ENCODE measurements at regions not wholly inside any gene's neighbourhood (a gene's known extent, or its start where the extent isn't known, plus 50 kb on each side); places are given as distances from the start of the nearest gene placed in this dataset.

GRCh38 chr6:134610411-134610810, 292.5 kb upstream of the SGK1 start:
- no peak overlapping the region for H3K4me2 ChIP-seq (ENCODE audit: insufficient read depth in 1 of 2, low read depth in 2 of 2, low read length in 2 of 2)
- no peak overlapping the region for H2AK5ac ChIP-seq (ENCODE audit: low read depth, low read length)
- H3K14ac ChIP-seq (ENCODE audit: insufficient read length): no peak overlapping the region
- no peak overlapping the region for H4K91ac ChIP-seq (replicated peaks; ENCODE audit: insufficient read length, low read length)
- no peak overlapping the region for H2AFZ ChIP-seq (ENCODE audit: low read length)
- H3K27me3 ChIP-seq (replicated peaks in 1 of 4; ENCODE audit: control insufficient read depth in 3 of 4, extremely low read depth in 1 of 4, insufficient read depth in 3 of 4, low read length in 3 of 4): peaks cover 0 to 1% (median 0%) of the 10 kb centered on the region in 4 experiments; a peak in 1 of 7 replicates
- H2BK15ac ChIP-seq (ENCODE audit: low read length): no peak overlapping the region
- no peak for FAIRE-seq
- POLR2A ChIA-PET (ENCODE audit: partially characterized antibody): no interaction called here
- no peak overlapping the region for H2BK12ac ChIP-seq (ENCODE audit: low read depth, low read length)
- no peak overlapping the region for H2BK5ac ChIP-seq (ENCODE audit: low read depth, low read length)
- no peak overlapping the region for H3K4me3 ChIP-seq (ENCODE audit: extremely low read depth in 1 of 4, insufficient read depth in 2 of 4, low read depth in 3 of 4, low read length in 4 of 4)
- WGBS, 2 experiments (ENCODE audit: extremely low coverage in 1 of 2, insufficient coverage in 1 of 2, insufficient read length in 1 of 2, insufficient replicate concordance in 2 of 2, low coverage in 1 of 2, low lambda C conversion rate in 2 of 2, missing lambda C conversion rate in 1 of 2): 86% methylated on average over 2 of the region's 2 CpGs; no CpG with 5 or more reads in 1 of the 2 experiments
- H3K4me1 ChIP-seq (replicated peaks in 1 of 4; ENCODE audit: control insufficient read depth in 3 of 4, insufficient read depth in 4 of 4, low read length in 3 of 4): no peaks in the 10 kb centered on the region
- H3K9me3 ChIP-seq (ENCODE audit: insufficient read depth in 2 of 2, low read depth in 1 of 2, low read length in 1 of 2): no peaks in the 10 kb centered on the region
- H3K79me2 ChIP-seq (ENCODE audit: control insufficient read depth in 1 of 2, insufficient read depth in 2 of 2, low read length in 2 of 2): no peaks in the 10 kb centered on the region
- no peak overlapping the region for H2BK120ac ChIP-seq (replicated peaks; ENCODE audit: low read depth, low read length)
- H3K4ac ChIP-seq (replicated peaks; ENCODE audit: insufficient read length, low read depth, low read length): no peak overlapping the region
- H2BK20ac ChIP-seq (ENCODE audit: low read length): no peak overlapping the region
- H3K23me2 ChIP-seq (ENCODE audit: low read depth, low read length): no peaks in the 10 kb centered on the region
- no peaks in the 10 kb centered on the region for H3K36me3 ChIP-seq (ENCODE audit: control insufficient read depth in 2 of 4, insufficient read depth in 4 of 4, low read length in 3 of 4)
- no peak for DNase-seq (ENCODE audit: low read depth in 1 of 2, low spot score in 2 of 2)
- CTCF ChIA-PET (ENCODE audit: partially characterized antibody): interaction anchor here (0.6 to 1.3 kb wide), 5 partner anchors 15 to 680 kb away, joined by 3 to 5 read pairs (median 3); no protein-coding TSS in a partner anchor
- H3K56ac ChIP-seq (replicated peaks; ENCODE audit: insufficient read length, low read depth, low read length): no peak overlapping the region
- no peak overlapping the region for H4K5ac ChIP-seq (ENCODE audit: insufficient read length, low read depth, low read length)
- H4K20me1 ChIP-seq (replicated peaks in 1 of 2; ENCODE audit: control insufficient read depth in 1 of 2, insufficient read depth in 2 of 2, low read length in 2 of 2): no peaks in the 10 kb centered on the region
- no peak overlapping the region for H3K27ac ChIP-seq (ENCODE audit: low read depth, low read length)
- H3K18ac ChIP-seq (ENCODE audit: extremely low read depth, low read length): no peak overlapping the region
- H3K23ac ChIP-seq (ENCODE audit: insufficient read length): no peak overlapping the region
- H3K9ac ChIP-seq (replicated peaks in 1 of 4; ENCODE audit: extremely low read depth in 1 of 4, low read depth in 3 of 4, low read length in 3 of 4): no peak overlapping the region
- no peak overlapping the region for H4K8ac ChIP-seq (ENCODE audit: extremely low read depth, insufficient read depth, low read length)
- H3K79me1 ChIP-seq (ENCODE audit: low read depth, low read length): no peaks in the 10 kb centered on the region
- TF ChIP-seq SP1 (IDR thresholded peaks at IDR 0.05; ENCODE audit: low read depth, low read length): no peak
- TF ChIP-seq CHD1 (IDR thresholded peaks at IDR 0.05; ENCODE audit: low read depth, low read length): no peak
- TF ChIP-seq USF2 (IDR thresholded peaks at IDR 0.05; ENCODE audit: low read length): no peak
- no peak for TF ChIP-seq POLR2AphosphoS5 (IDR thresholded peaks at IDR 0.05; ENCODE audit: low read depth, low read length)
- no peak for TF ChIP-seq SIN3A (conservative IDR thresholded peaks at IDR 0.05 in 1 of 2, IDR thresholded peaks at IDR 0.05 in 1 of 2; ENCODE audit: low read depth in 1 of 2, low read length in 2 of 2)
- TF ChIP-seq SP4 (IDR thresholded peaks at IDR 0.05; ENCODE audit: low read length): no peak
- no peak for TF ChIP-seq POU5F1 (IDR thresholded peaks at IDR 0.05; ENCODE audit: low read depth, low read length)
- no peak for TF ChIP-seq GTF2F1 (IDR thresholded peaks at IDR 0.05; ENCODE audit: borderline replicate concordance, low read depth, low read length)
- TF ChIP-seq JUND (IDR thresholded peaks at IDR 0.05; ENCODE audit: low read length): no peak
- TF ChIP-seq ZNF274 (IDR thresholded peaks at IDR 0.05; ENCODE audit: borderline replicate concordance, extremely low read depth, low read length): no peak
- TF ChIP-seq SRF (IDR thresholded peaks at IDR 0.05; ENCODE audit: low read depth, low read length): no peak
- TF ChIP-seq GABPA (IDR thresholded peaks at IDR 0.05; ENCODE audit: borderline replicate concordance, insufficient read depth, low read length): no peak
- TF ChIP-seq MAX (IDR thresholded peaks at IDR 0.05): no peak
- TF ChIP-seq CBX5 (IDR thresholded peaks at IDR 0.05; ENCODE audit: low read depth, low read length): no peak
- TF ChIP-seq KDM5A (IDR thresholded peaks at IDR 0.05; ENCODE audit: low read length): no peak
